Adrenal gland (tissue), 5 donors: ENCODE measurements at regions not wholly inside any gene's neighbourhood (a gene's known extent, or its start where the extent isn't known, plus 50 kb on each side); places are given as distances from the start of the nearest gene placed in this dataset.

Experiments used
- POLR2A ChIP-seq, 2 donors: fragments of 450-650 bp; IDR thresholded peaks; one replicate each; pipeline ENCODE4 v1.6.1; 2017; ENCODE audit warnings: antibody characterized with exemption in 2 of 2, mild to moderate bottlenecking in 2 of 2, moderate library complexity in 1 of 2
- TF ChIP-seq, protein P1 (sequence below), 6 experiments: fragments of 450-650 bp in 4 of 6; fragments of 200-600 bp in 2 of 6; sonication (generic) in 1 of 6; IDR thresholded peaks; 1 replicate in 5 of 6; 2 replicates in 1 of 6; pipeline versions ENCODE4 v1.5.1 to v1.8.0; 2016 to 2021; ENCODE audit warnings: antibody characterized with exemption in 6 of 6, mild to moderate bottlenecking in 2 of 6, moderate library complexity in 1 of 6
- donor health status: DM: no; HTN: no; CAD: no.

DNA sequence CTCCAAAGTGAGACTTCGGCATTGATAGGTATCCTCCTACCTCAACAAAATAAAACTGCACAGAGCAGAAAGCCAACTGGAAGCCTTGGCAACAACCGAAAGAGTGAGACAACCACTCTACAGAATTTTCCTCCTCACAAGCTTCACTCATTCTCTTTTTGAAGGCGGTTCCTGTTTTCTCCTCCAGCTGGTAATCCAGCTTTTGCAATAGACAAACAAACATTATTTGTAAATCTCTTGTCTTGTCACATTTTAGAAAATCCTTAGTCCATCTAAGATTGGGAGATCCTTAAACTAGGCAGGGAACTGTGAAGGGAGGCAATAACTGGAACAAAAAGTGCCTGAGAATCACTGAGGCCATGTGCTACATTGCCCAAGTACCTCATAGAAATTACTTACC, 332.4 kb downstream of the BCL11A start:
- TF ChIP-seq POLR2A (IDR thresholded peaks at IDR 0.05), result no peak
- TF ChIP-seq, protein P1, sequence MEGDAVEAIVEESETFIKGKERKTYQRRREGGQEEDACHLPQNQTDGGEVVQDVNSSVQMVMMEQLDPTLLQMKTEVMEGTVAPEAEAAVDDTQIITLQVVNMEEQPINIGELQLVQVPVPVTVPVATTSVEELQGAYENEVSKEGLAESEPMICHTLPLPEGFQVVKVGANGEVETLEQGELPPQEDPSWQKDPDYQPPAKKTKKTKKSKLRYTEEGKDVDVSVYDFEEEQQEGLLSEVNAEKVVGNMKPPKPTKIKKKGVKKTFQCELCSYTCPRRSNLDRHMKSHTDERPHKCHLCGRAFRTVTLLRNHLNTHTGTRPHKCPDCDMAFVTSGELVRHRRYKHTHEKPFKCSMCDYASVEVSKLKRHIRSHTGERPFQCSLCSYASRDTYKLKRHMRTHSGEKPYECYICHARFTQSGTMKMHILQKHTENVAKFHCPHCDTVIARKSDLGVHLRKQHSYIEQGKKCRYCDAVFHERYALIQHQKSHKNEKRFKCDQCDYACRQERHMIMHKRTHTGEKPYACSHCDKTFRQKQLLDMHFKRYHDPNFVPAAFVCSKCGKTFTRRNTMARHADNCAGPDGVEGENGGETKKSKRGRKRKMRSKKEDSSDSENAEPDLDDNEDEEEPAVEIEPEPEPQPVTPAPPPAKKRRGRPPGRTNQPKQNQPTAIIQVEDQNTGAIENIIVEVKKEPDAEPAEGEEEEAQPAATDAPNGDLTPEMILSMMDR (IDR thresholded peaks at IDR 0.05), result no peak
